Activated T-helper 2 cell treated with anti-CD3 and anti-CD28 coated beads, Interferon-gamma antibody, Interleukin-2, Interleukin-4, amounts not matched to agents 10 μg/mL and 5 μg/mL and 100 μg/mL, durations not matched to agents 14 hours and 24 hours and 36 hours (primary cell): ENCODE measurements at regions not wholly inside any gene's neighbourhood (a gene's known extent, or its start where the extent isn't known, plus 50 kb on each side); places are given as distances from the start of the nearest gene placed in this dataset.

Experiments
- DNase-seq: peaks from one replicate; pipeline ENCODE4 v3.0.0; 2021; ENCODE audit warnings: low spot score
- H3K27ac Mint-ChIP-seq: one replicate; pipeline ENCODE4 v1.8.0; 2021; ENCODE audit warnings: mixed read lengths
- H3K27me3 Mint-ChIP-seq: one replicate; pipeline ENCODE4 v1.8.0; 2021; ENCODE audit warnings: low read depth, mixed read lengths
- H3K36me3 Mint-ChIP-seq: one replicate; pipeline ENCODE4 v1.8.0; 2021; ENCODE audit warnings: low read depth, mixed read lengths
- H3K4me1 Mint-ChIP-seq: one replicate; pipeline ENCODE4 v1.8.0; 2021; ENCODE audit warnings: low read depth, mixed read lengths
- H3K4me3 Mint-ChIP-seq: one replicate; pipeline ENCODE4 v1.8.0; 2021; ENCODE audit warnings: low read depth, mild to moderate bottlenecking, moderate library complexity, mixed read lengths
- H3K9me3 Mint-ChIP-seq: one replicate; pipeline ENCODE4 v1.8.0; 2021; ENCODE audit warnings: mixed read lengths
- intact Hi-C: fragments of 100-400 bp; cut with micrococcal nuclease; formaldehyde crosslinking; loops from one replicate; pipeline ENCODE4 v1.15.1; 2023

DNA sequence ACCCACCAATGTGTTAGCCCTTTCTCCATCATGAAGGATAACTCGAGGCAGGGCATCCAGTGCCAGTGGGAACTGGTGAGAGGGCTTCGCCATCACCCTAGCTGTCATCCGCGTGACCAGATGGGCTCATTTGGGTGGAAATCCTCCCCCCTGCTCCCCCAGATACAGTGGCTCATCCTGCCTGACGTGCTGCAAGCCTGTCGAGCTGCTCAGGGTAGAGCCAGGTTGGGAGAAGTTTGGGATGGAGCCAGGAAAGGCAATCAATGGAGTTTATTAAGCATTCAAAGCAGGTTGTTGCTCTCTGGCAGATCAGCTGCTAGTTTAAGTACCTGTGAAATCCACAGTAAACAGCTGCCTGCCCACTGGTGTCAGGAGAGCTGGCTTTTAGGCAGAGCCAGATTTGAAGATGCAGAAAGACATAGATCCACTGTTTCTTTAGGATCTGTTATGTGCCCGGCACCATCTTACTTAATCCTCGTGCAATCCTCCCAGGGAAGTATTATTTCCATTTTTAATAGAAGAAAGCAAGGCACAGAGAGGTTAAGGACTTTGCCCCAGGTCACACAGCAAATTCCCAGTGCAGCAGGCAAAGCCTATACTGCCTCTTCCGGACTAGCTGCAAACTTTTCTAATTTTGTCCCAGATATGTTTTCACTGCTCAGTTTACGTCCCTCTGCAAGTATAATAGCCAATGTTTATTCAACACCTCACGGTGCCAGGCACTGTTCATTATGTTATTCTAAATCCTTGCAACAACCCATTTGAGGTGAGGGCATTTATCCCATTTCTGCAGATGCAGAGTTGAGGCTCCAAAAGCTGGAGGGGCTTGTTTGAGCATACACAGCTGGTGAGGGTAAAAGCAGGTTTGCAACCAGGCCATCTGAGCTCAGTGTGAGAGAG lies 54.1 kb upstream of the KCNG1 start:
- intact Hi-C loops = no loop called here
- Mint-ChIP-seq H3K27ac (no peak overlapping the region), H3K36me3 (no peaks in the 10 kb centered on the region), H3K4me1 (no peaks in the 10 kb centered on the region), H3K9me3 (no peaks in the 10 kb centered on the region), H3K27me3 (peaks cover 30% of the 10 kb centered on the region), H3K4me3 (no peak overlapping the region)
- no peak for DNase-seq

DNA sequence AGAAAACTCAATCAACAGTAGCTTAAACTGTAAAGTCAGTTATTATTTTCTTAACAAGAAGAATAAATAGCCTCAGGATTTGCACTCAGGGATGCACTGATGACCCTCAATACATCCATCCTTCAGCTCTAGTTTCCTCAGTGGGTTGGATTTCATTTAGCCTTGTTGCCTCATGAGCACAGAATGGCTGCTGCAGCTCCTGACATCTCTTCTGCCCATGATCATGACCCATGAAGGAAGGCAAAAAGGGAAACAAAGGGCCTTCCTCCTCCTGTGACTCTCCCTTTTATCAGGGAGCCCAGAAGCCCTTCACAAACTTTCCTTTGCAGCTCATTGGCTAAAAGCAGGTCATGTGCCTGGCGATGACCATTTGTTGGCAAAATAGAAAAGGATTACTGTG lies 51.2 kb upstream of the KCNG1 start:
- no peaks in the 10 kb centered on the region for H3K9me3 Mint-ChIP-seq
- peaks cover 30% of the 10 kb centered on the region for H3K27me3 Mint-ChIP-seq

More for the DNA sequence above, 51.2 kb upstream of the KCNG1 start:
- Mint-ChIP-seq H3K36me3 (no peaks in the 10 kb centered on the region), H3K4me3 (no peak overlapping the region), H3K4me1 (no peaks in the 10 kb centered on the region), H3K27ac (no peak overlapping the region)
- DNase-seq = no peak
- intact Hi-C loops = no loop called here
